ENCODE measurements at regions not wholly inside any gene's neighbourhood (a gene's known extent, or its start where the extent isn't known, plus 50 kb on each side); places are given as distances from the start of the nearest gene placed in this dataset.

DNA sequence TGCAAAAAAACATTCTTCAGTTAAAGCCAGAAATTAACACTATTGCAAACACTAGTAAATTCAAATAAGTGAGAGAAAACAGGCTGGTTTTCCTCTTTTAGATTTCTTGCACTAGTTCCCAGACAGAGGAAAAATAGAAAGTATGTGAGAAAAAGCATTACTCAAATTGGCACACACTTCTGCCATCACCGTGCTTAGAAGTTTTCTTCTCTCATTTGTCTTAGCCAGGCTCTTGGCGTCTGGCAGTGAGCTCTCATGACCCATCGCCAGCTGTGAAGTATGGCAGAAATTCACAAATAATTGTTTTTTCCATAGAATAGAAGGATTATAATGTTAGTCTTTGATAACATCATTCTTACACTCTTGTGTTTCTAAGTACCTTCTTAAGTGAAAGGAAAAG is 515.9 kb downstream of the GBE1 start:
- peak overlapping the region; percentile 58 for H2AFZ ChIP-seq
- in situ Hi-C loops (cut with MboI): no loop called here
- no peaks in the 10 kb centered on the region for H3K36me3 ChIP-seq (ENCODE audit: low read depth)
- H3K9me2 ChIP-seq (ENCODE audit: insufficient read depth): no peaks in the 10 kb centered on the region
- peaks cover 26% of the 10 kb centered on the region for H3K4me1 ChIP-seq (ENCODE audit: insufficient read depth)
- H3K9me3 ChIP-seq (ENCODE audit: low read depth): no peaks in the 10 kb centered on the region
- H3K27me3 ChIP-seq (replicated peaks; ENCODE audit: insufficient read depth): no peaks in the 10 kb centered on the region
- 9 to 11% methylated on average over 3 of the region's 3 CpGs for WGBS, 2 experiments (ENCODE audit: low coverage in 1 of 2, low lambda C conversion rate in 2 of 2, missing lambda C conversion rate in 2 of 2)
- no peak overlapping the region for H3K4me3 ChIP-seq
- no peak for TF ChIP-seq EZH2phosphoT487 (IDR thresholded peaks at IDR 0.05; ENCODE audit: insufficient read depth, low read depth)
- TF ChIP-seq EZH2 (IDR thresholded peaks at IDR 0.05; ENCODE audit: insufficient read depth, poor library complexity, severe bottlenecking): no peak
- H3K27ac ChIP-seq: no peak overlapping the region
- no peak overlapping the region for H3K9ac ChIP-seq
- DNase-seq: peak; percentile 39
- H3F3A ChIP-seq (ENCODE audit: insufficient read depth): peaks cover 14% of the 10 kb centered on the region
- peak overlapping the region; percentile 33 for H3K4me2 ChIP-seq (ENCODE audit: unreplicated experiment)
- no peaks in the 10 kb centered on the region for H3K79me2 ChIP-seq (ENCODE audit: insufficient read depth)
- H4K20me1 ChIP-seq (ENCODE audit: insufficient read depth): no peaks in the 10 kb centered on the region

- H3K9ac ChIP-seq: no peak overlapping the region
- no peaks in the 10 kb centered on the region for H3K79me2 ChIP-seq (ENCODE audit: insufficient read depth)
- DNase-seq: peak; percentile 51
- peak overlapping the region; percentile 33 for H3K4me2 ChIP-seq (ENCODE audit: unreplicated experiment)
- H3K9me3 ChIP-seq (ENCODE audit: low read depth): no peaks in the 10 kb centered on the region
- in situ Hi-C loops (cut with MboI): no loop called here
- no peak overlapping the region; the same call in 1 of the 2 replicates for H2AFZ ChIP-seq
- H3K9me2 ChIP-seq (ENCODE audit: insufficient read depth): no peaks in the 10 kb centered on the region
- no peak overlapping the region for H3K4me3 ChIP-seq
- H3K36me3 ChIP-seq (ENCODE audit: low read depth): no peaks in the 10 kb centered on the region
- TF ChIP-seq EZH2phosphoT487 (IDR thresholded peaks at IDR 0.05; ENCODE audit: insufficient read depth, low read depth): no peak
- no peak for TF ChIP-seq EZH2 (IDR thresholded peaks at IDR 0.05; ENCODE audit: insufficient read depth, poor library complexity, severe bottlenecking)
- peaks cover 25% of the 10 kb centered on the region for H3K4me1 ChIP-seq (ENCODE audit: insufficient read depth)
- WGBS, 2 experiments (ENCODE audit: low coverage in 1 of 2, low lambda C conversion rate in 2 of 2, missing lambda C conversion rate in 2 of 2): 33 to 34% methylated on average over 2 of the region's 2 CpGs
- peaks cover 12% of the 10 kb centered on the region for H3F3A ChIP-seq (ENCODE audit: insufficient read depth)
- no peak overlapping the region for H3K27ac ChIP-seq
- no peaks in the 10 kb centered on the region for H3K27me3 ChIP-seq (replicated peaks; ENCODE audit: insufficient read depth)
- H4K20me1 ChIP-seq (ENCODE audit: insufficient read depth): no peaks in the 10 kb centered on the region
These were observed 516.4 kb downstream of the GBE1 start for GRCh38 chr3:81245043-81245442.

GRCh38 chr3:81244231-81244630 is 517.2 kb downstream of the GBE1 start:
- Histone ChIP-seq H3K4me2 (ENCODE audit: unreplicated experiment) (no peak overlapping the region), H3F3A (ENCODE audit: insufficient read depth) (peaks cover 4% of the 10 kb centered on the region; the same call in 1 of the 2 replicates), H3K27ac (no peak overlapping the region), H3K9ac (no peak overlapping the region), H3K9me2 (ENCODE audit: insufficient read depth) (no peaks in the 10 kb centered on the region), H4K20me1 (ENCODE audit: insufficient read depth) (no peaks in the 10 kb centered on the region), H3K27me3 (replicated peaks; ENCODE audit: insufficient read depth) (no peaks in the 10 kb centered on the region), H3K79me2 (ENCODE audit: insufficient read depth) (no peaks in the 10 kb centered on the region), H3K4me1 (ENCODE audit: insufficient read depth) (peaks cover 17% of the 10 kb centered on the region), H3K4me3 (no peak overlapping the region), H3K9me3 (ENCODE audit: low read depth) (no peaks in the 10 kb centered on the region), H2AFZ (no peak overlapping the region), H3K36me3 (ENCODE audit: low read depth) (no peaks in the 10 kb centered on the region)
- DNase-seq: no peak
- WGBS, 2 experiments (ENCODE audit: low coverage in 1 of 2, low lambda C conversion rate in 2 of 2, missing lambda C conversion rate in 2 of 2): 78 to 89% methylated on average over 3 of the region's 3 CpGs
- no peak for TF ChIP-seq EZH2 (IDR thresholded peaks at IDR 0.05; ENCODE audit: insufficient read depth, poor library complexity, severe bottlenecking)
- in situ Hi-C loops (cut with MboI): no loop called here

GRCh38 chr3:81242871-81243270 is 518.6 kb downstream of the GBE1 start:
- Histone ChIP-seq H3K79me2 (ENCODE audit: insufficient read depth) (no peaks in the 10 kb centered on the region), H3K9me3 (ENCODE audit: low read depth) (no peaks in the 10 kb centered on the region), H3K4me3 (no peak overlapping the region), H3K9me2 (ENCODE audit: insufficient read depth) (no peaks in the 10 kb centered on the region), H3K4me2 (ENCODE audit: unreplicated experiment) (no peak overlapping the region), H3K36me3 (ENCODE audit: low read depth) (no peaks in the 10 kb centered on the region), H3K9ac (no peak overlapping the region), H3K27me3 (replicated peaks; ENCODE audit: insufficient read depth) (no peaks in the 10 kb centered on the region), H3K4me1 (ENCODE audit: insufficient read depth) (peaks cover 13% of the 10 kb centered on the region), H3K27ac (no peak overlapping the region), H2AFZ (no peak overlapping the region), H4K20me1 (ENCODE audit: insufficient read depth) (no peaks in the 10 kb centered on the region), H3F3A (ENCODE audit: insufficient read depth) (no peaks in the 10 kb centered on the region)
- TF ChIP-seq EZH2phosphoT487 (IDR thresholded peaks at IDR 0.05; ENCODE audit: insufficient read depth, low read depth): no peak
- in situ Hi-C loops (cut with MboI): no loop called here
- 56 to 57% methylated on average over 1 of the region's 1 CpG for WGBS, 2 experiments (ENCODE audit: low coverage in 1 of 2, low lambda C conversion rate in 2 of 2, missing lambda C conversion rate in 2 of 2)
- DNase-seq: peak; percentile 48

GRCh38 chr3:81237181-81237580 is 524.3 kb downstream of the GBE1 start:
- Histone ChIP-seq H3K9me3 (ENCODE audit: low read depth) (no peaks in the 10 kb centered on the region), H3K9ac (no peak overlapping the region), H2AFZ (no peak overlapping the region), H3K4me1 (ENCODE audit: insufficient read depth) (no peaks in the 10 kb centered on the region), H4K20me1 (ENCODE audit: insufficient read depth) (no peaks in the 10 kb centered on the region), H3K9me2 (ENCODE audit: insufficient read depth) (no peaks in the 10 kb centered on the region), H3K36me3 (ENCODE audit: low read depth) (no peaks in the 10 kb centered on the region), H3F3A (ENCODE audit: insufficient read depth) (no peaks in the 10 kb centered on the region), H3K27ac (no peak overlapping the region), H3K27me3 (replicated peaks; ENCODE audit: insufficient read depth) (no peaks in the 10 kb centered on the region), H3K4me2 (ENCODE audit: unreplicated experiment) (no peak overlapping the region), H3K4me3 (no peak overlapping the region), H3K79me2 (ENCODE audit: insufficient read depth) (no peaks in the 10 kb centered on the region)
- in situ Hi-C loops (cut with MboI): no loop called here
- no peak for TF ChIP-seq EZH2 (IDR thresholded peaks at IDR 0.05; ENCODE audit: insufficient read depth, poor library complexity, severe bottlenecking)
- no peak for TF ChIP-seq EZH2phosphoT487 (IDR thresholded peaks at IDR 0.05; ENCODE audit: insufficient read depth, low read depth)
- WGBS, 2 experiments (ENCODE audit: low coverage in 1 of 2, low lambda C conversion rate in 2 of 2, missing lambda C conversion rate in 2 of 2): 10 to 19% methylated on average over 1 of the region's 1 CpG
- peak; percentile 4 for DNase-seq
